ENCODE measurements at regions not wholly inside any gene's neighbourhood (a gene's known extent, or its start where the extent isn't known, plus 50 kb on each side); places are given as distances from the start of the nearest gene placed in this dataset.

GRCh38 chr9:107675351-107676259 is 186.0 kb upstream of the KLF4 start:
- TF ChIP-seq CTCF (optimal IDR thresholded peaks at IDR 0.05 in 1 of 3, IDR thresholded peaks at IDR 0.05 in 1 of 3, conservative IDR thresholded peaks at IDR 0.05 in 1 of 3; ENCODE audit: extremely low read depth in 1 of 3, insufficient read depth in 2 of 3, low read length in 3 of 3), result no peak
- no peak for TF ChIP-seq EZH2 (IDR thresholded peaks at IDR 0.05; ENCODE audit: low read length)

All from keratinocyte (primary cell).